ENCODE measurements at regions not wholly inside any gene's neighbourhood (a gene's known extent, or its start where the extent isn't known, plus 50 kb on each side); places are given as distances from the start of the nearest gene placed in this dataset.

DNA sequence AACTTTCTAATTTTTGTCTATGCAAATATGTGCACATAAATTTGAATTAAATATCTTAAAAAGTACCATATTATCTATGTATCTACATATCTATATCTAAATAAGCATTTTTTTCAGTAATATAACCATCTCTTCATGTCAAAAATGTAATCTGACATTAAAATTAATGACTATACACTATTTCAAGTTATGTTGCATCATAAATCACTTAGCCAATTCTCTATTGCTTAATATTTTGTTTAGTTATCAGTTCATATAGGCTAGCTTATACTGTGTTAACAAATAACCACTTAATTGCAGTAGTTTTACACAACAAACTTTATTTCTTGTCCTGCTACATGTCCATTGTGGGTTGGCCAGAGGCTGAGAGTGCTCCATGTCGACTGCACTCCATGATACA, 360.8 kb downstream of the EPM2A start:
- no peak for DNase-seq (ENCODE audit: extremely low read depth, low read depth)
- TF ChIP-seq, protein P1, sequence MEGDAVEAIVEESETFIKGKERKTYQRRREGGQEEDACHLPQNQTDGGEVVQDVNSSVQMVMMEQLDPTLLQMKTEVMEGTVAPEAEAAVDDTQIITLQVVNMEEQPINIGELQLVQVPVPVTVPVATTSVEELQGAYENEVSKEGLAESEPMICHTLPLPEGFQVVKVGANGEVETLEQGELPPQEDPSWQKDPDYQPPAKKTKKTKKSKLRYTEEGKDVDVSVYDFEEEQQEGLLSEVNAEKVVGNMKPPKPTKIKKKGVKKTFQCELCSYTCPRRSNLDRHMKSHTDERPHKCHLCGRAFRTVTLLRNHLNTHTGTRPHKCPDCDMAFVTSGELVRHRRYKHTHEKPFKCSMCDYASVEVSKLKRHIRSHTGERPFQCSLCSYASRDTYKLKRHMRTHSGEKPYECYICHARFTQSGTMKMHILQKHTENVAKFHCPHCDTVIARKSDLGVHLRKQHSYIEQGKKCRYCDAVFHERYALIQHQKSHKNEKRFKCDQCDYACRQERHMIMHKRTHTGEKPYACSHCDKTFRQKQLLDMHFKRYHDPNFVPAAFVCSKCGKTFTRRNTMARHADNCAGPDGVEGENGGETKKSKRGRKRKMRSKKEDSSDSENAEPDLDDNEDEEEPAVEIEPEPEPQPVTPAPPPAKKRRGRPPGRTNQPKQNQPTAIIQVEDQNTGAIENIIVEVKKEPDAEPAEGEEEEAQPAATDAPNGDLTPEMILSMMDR (IDR thresholded peaks at IDR 0.05; ENCODE audit: low read depth, low read length) = no peak

DNA sequence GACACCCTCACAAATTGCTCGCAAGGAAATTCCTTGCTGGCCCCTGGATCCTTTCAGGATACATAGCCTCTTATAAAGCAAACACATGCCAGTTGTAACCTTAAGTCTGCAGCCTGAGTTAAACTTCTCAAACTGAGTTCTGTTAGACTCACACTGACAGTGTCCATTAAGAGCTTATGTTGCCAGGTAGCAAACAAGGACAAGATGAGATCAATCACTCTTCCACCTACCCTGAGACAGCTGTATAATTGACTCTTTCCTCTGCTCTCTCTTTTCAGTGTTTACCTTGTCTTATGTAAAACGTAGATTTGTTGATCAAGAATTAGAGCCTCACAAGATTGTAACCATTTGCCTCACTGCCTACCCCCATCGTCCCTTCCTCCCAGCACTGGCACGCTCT, 359.8 kb downstream of the EPM2A start:
- TF ChIP-seq, protein P1 (IDR thresholded peaks at IDR 0.05; ENCODE audit: low read depth, low read length) = no peak

DNA sequence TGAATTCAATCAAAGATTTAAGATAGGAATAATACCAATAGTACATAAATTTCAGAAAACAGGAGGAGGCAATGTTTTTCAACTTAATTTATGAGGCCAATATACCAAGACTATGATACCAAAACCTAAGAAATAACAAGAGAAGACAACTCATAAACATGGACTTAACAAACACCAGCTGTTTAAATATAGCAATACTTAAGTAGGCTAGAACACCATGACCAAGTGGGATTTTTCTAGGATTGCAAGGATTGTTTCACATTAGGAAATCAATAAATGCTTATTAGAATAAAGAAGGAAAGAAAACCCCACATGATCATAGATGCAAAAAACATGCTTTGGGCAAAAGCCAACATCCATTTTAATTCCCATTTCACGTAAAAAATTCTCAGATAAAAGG, 355.1 kb downstream of the EPM2A start:
- TF ChIP-seq, protein P1 (IDR thresholded peaks at IDR 0.05; ENCODE audit: low read depth, low read length) = no peak
- no peak for DNase-seq (ENCODE audit: extremely low read depth, low read depth)

More for the DNA sequence above, 359.8 kb downstream of the EPM2A start:
- no peak for DNase-seq (ENCODE audit: extremely low read depth, low read depth)

DNA sequence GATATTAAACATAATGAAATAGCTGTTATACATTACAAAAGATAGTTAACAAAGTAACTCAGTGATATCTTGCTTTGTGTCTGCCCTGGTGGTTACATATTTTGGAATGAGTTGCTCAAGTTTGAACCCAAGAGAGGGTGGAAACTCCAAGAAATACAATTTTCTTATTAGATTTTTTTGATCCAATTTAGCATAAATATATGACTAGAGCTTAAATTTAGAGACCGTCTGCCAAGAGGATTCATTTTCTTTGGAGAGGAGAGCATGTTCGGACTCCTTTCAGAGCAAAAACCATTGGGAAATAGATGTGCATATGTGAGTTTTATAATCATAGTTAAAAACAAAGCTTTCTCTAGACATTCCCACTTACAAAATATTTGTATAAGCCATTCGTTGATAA, 353.4 kb downstream of the EPM2A start:
- DNase-seq (ENCODE audit: extremely low read depth, low read depth) = no peak
- TF ChIP-seq, protein P1 (IDR thresholded peaks at IDR 0.05; ENCODE audit: low read depth, low read length) = no peak

DNA sequence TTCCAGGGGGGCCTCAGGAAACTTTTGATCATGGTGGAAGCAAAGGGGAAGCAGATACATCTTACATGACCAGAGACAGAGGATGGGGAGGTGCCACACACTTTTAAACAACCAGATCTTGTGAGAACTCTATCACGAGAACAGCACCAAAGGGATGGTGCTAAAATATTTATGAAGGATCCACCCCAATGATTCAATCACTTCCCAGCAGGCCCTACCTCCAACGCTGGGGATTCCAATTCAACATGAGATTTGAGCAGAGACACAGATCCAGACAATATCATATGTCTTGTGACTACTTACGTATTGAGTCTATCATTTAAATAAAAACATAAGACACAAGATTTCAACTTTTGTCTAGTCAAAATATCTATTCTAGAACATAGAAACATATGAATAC, 351.9 kb downstream of the EPM2A start:
- TF ChIP-seq, protein P1 (IDR thresholded peaks at IDR 0.05; ENCODE audit: low read depth, low read length) = no peak
- no peak for DNase-seq (ENCODE audit: extremely low read depth, low read depth)

DNA sequence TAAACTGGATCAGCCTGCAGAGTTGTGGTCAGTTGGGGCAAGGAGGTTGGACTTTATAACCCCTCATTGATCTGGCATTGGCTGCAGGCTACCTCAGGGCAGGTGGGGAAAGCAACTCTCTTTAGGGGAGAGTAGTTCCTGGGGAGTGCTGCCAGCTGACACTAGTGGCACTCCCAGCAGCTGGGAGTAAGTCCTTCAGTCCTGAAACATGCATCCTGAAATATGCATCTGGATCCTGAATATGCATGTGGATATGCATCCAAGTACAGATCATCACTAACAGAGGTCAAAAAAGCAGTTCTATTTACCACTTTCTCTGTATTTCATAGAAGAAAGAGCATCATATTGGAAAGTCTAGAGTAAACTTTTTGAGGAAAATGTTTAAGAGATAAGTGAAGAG, 350.8 kb downstream of the EPM2A start:
- no peak for DNase-seq (ENCODE audit: extremely low read depth, low read depth)

DNA sequence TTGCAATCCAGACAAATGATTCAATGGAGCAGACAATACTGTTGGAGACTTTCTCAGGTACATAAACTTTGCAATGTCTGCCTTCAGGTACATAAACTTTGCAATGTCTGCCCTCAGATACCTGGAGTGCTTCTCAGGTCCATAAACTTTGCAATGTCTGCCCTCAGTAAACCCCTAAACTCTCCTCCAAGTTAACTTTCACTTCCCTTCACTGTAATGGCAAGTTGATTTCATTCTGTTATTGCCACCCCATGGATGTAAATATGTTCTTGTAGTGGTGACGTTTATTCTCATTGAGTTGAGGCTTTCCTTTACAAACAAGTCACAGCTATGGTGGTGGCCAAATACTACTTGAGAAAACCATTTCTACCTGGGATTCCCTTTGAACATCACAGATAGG, 338.8 kb downstream of the EPM2A start:
- no peak for DNase-seq (ENCODE audit: extremely low read depth, low read depth)

More for the DNA sequence above, 350.8 kb downstream of the EPM2A start:
- TF ChIP-seq, protein P1 (IDR thresholded peaks at IDR 0.05; ENCODE audit: low read depth, low read length) = no peak

More for the DNA sequence above, 338.8 kb downstream of the EPM2A start:
- TF ChIP-seq, protein P1 (IDR thresholded peaks at IDR 0.05; ENCODE audit: low read depth, low read length) = no peak

Data from AG09319 (cell line).